ENCODE measurements at regions not wholly inside any gene's neighbourhood (a gene's known extent, or its start where the extent isn't known, plus 50 kb on each side); places are given as distances from the start of the nearest gene placed in this dataset.

GRCh38 chr13:21853779-21854178 lies 182.9 kb downstream of the FGF9 start (continued):
- TF ChIP-seq RNF2 (IDR thresholded peaks at IDR 0.05; ENCODE audit: borderline replicate concordance, low read depth, low read length, missing control alignments, poor library complexity, severe bottlenecking): no peak
- TF ChIP-seq MAX (IDR thresholded peaks at IDR 0.05): no peak
- no peak for TF ChIP-seq ASH2L (IDR thresholded peaks at IDR 0.05; ENCODE audit: low read length)
- no peak for TF ChIP-seq MAFK (IDR thresholded peaks at IDR 0.05; ENCODE audit: low read depth, low read length)
- TF ChIP-seq NRF1 (IDR thresholded peaks at IDR 0.05; ENCODE audit: low read depth, low read length): no peak
- no peak for TF ChIP-seq CBX5 (IDR thresholded peaks at IDR 0.05; ENCODE audit: low read depth, low read length)
